22Rv1 (cell line): ENCODE measurements at regions not wholly inside any gene's neighbourhood (a gene's known extent, or its start where the extent isn't known, plus 50 kb on each side); places are given as distances from the start of the nearest gene placed in this dataset.

Experiments used
- CTCF ChIP-seq: fragments of 450-650 bp; IDR thresholded peaks from 2 replicates; pipeline ENCODE4 v1.5.1; 2017; ENCODE audit warnings: mild to moderate bottlenecking
- ZFX ChIP-seq: fragments of 450-650 bp; IDR thresholded peaks from 2 replicates; pipeline ENCODE4 v1.6.1; 2017; ENCODE audit warnings: antibody characterized with exemption, borderline replicate concordance

- TF ChIP-seq CTCF = no peak
- TF ChIP-seq ZFX = no peak
Measured at GRCh38 chr6:78618970-78619369, 248.4 kb upstream of the IRAK1BP1 start.
